K562 (cell line): ENCODE measurements at regions not wholly inside any gene's neighbourhood (a gene's known extent, or its start where the extent isn't known, plus 50 kb on each side); places are given as distances from the start of the nearest gene placed in this dataset.

ENCODE experiments used
- ATAC-seq: fragments of 200-7000 bp; cut with Tn5 transposase; 3 replicates; pipeline ENCODE4 v1.9.1; 2020; ENCODE audit warnings: moderate library complexity
- BruUV-seq: library from RNA; stranded (reverse); fragments of 400-500 nt; replicated peaks from 2 replicates; lab custom pipeline; 2021; lab: Mats Ljungman, UMichigan
- CTCF ChIA-PET: fragments of 300-600 bp; formaldehyde crosslinking; extraction: SDS; loops from one replicate; lab custom pipeline; 2021; ENCODE audit warnings: low intra/inter-chr PET ratio; lab: Yijun Ruan, JAX
- POLR2A ChIA-PET: fragments of 300-600, 350-650 bp; sonication (Branson Sonifier 250); formaldehyde crosslinking; extraction: SDS; loops from one replicate; lab custom pipeline; 2021; ENCODE audit warnings: antibody characterized with exemption, inconsistent platforms; lab: Yijun Ruan, JAX
- DNase-seq, 4 experiments: peaks; one replicate each; pipeline versions ENCODE4 v3.0.0 to v3.0.0-alpha.2; 2011 to 2018; ENCODE audit warnings: low spot score in 3 of 4, mixed read lengths in 3 of 4; ENCODE audit errors: extremely low read depth in 1 of 4
- FAIRE-seq: peaks from 2 replicates; lab custom pipeline; 2011; peaks lifted over from hg19 to GRCh38; lab: Jason Lieb, UNC
- H2AFZ ChIP-seq: 2 replicates; pipeline ENCODE4 v1.6.0; 2011; ENCODE audit warnings: low read depth, low read length, control low read depth, inconsistent platforms
- H3K27ac ChIP-seq: fragments of 200-600 bp; 3 replicates; pipeline ENCODE4 v1.8.0; 2011; ENCODE audit warnings: low read depth, mild to moderate bottlenecking, control low read depth, inconsistent platforms, low read length, moderate library complexity, mixed read lengths; ENCODE audit errors: extremely low read depth
- H3K27me3 ChIP-seq, 2 experiments: fragments of 300-600 bp in 1 of 2; 2 replicates in 1 of 2; 3 replicates in 1 of 2; pipeline versions ENCODE4 v1.6.0 to v1.8.0; 2011; ENCODE audit warnings: inconsistent platforms in 2 of 2, low read length in 2 of 2, mild to moderate bottlenecking in 1 of 2, mixed read lengths in 1 of 2, moderate library complexity in 1 of 2; ENCODE audit not compliant: control insufficient read depth in 2 of 2, insufficient read depth in 2 of 2
- H3K36me3 ChIP-seq: fragments of 300-600 bp; 3 replicates; pipeline ENCODE4 v1.8.0; 2011; ENCODE audit warnings: mild to moderate bottlenecking, low read length, inconsistent platforms; ENCODE audit not compliant: control insufficient read depth, insufficient read depth
- H3K4me1 ChIP-seq, 2 experiments: fragments of 200-600 bp in 1 of 2; replicated peaks in 1 of 2; 2 replicates in 1 of 2; 3 replicates in 1 of 2; pipeline versions ENCODE4 v1.5.1 to v1.8.0; 2011; ENCODE audit warnings: inconsistent platforms in 2 of 2, low read length in 2 of 2, mild to moderate bottlenecking in 1 of 2, mixed read lengths in 1 of 2, moderate library complexity in 1 of 2; ENCODE audit not compliant: control insufficient read depth in 2 of 2, insufficient read depth in 2 of 2
- H3K4me2 ChIP-seq: 2 replicates; pipeline ENCODE4 v1.6.1; 2011; ENCODE audit warnings: low read length, control low read depth, inconsistent platforms, mixed read lengths; ENCODE audit not compliant: insufficient read depth
- H3K4me3 ChIP-seq: fragments of 200-600 bp; sonication (generic), shearing (Covaris generic); 2 replicates; pipeline ENCODE4 v1.5.1; 2016; ENCODE audit warnings: control low read depth, inconsistent platforms
- H3K79me2 ChIP-seq: fragments of 200-600 bp; 3 replicates; pipeline ENCODE4 v1.8.0; 2011; ENCODE audit warnings: low read length, inconsistent platforms; ENCODE audit not compliant: control insufficient read depth, insufficient read depth
- H3K9ac ChIP-seq, 2 experiments: 2 replicates each; pipeline versions ENCODE4 v1.6.0 to v1.6.1; 2011; ENCODE audit warnings: low read depth in 2 of 2, low read length in 2 of 2, control low read depth in 1 of 2, inconsistent platforms in 1 of 2, mild to moderate bottlenecking in 1 of 2, mixed read lengths in 1 of 2; ENCODE audit not compliant: insufficient read depth in 1 of 2
- H3K9me1 ChIP-seq: one replicate; pipeline ENCODE4 v1.6.0; 2011; ENCODE audit warnings: inconsistent platforms, mild to moderate bottlenecking, low read length, moderate library complexity; ENCODE audit not compliant: control insufficient read depth, insufficient read depth
- H3K9me3 ChIP-seq: replicated peaks from 2 replicates; pipeline ENCODE4 v1.5.1; 2011; ENCODE audit warnings: low read depth, low read length, inconsistent platforms; ENCODE audit not compliant: control insufficient read depth, insufficient read depth
- H4K20me1 ChIP-seq: replicated peaks from 2 replicates; pipeline ENCODE4 v1.6.1; 2011; ENCODE audit warnings: low read length, inconsistent platforms, mixed read lengths; ENCODE audit not compliant: control insufficient read depth, insufficient read depth
- E2F3 ChIP-seq: fragments of 250-450 bp; sonication (Bioruptor Pico); IDR thresholded peaks from 2 replicates; pipeline ENCODE4 v1.4.0; 2020; ENCODE audit warnings: mild to moderate bottlenecking
- RBM15 ChIP-seq: fragments of 200-400 bp; formaldehyde crosslinking; IDR thresholded peaks from 2 replicates; pipeline ENCODE4 v1.6.1; 2018; ENCODE audit warnings: mild to moderate bottlenecking, low read length, moderate library complexity; ENCODE audit not compliant: insufficient read depth
- TRIM24 ChIP-seq, 2 experiments: fragments of 450-650 bp; IDR thresholded peaks; 2 replicates each; pipeline ENCODE4 v1.6.1; 2016
- ZBTB12 ChIP-seq: fragments of 250-450 bp; sonication (Bioruptor Pico); IDR thresholded peaks from 2 replicates; pipeline ENCODE4 v1.4.0; 2020
- ZNF586 ChIP-seq: fragments of 450-650 bp; formaldehyde crosslinking; conservative IDR thresholded peaks from 2 replicates; pipeline ENCODE4 v1.4.0; 2020; ENCODE audit warnings: mild to moderate bottlenecking, moderate library complexity
- WGBS: fragments of 100-300 bp; shearing (Covaris generic); methylation state at CpG from one replicate; pipeline ENCODE4 v1.1.6; 2016; ENCODE audit warnings: low coverage, mixed read lengths; ENCODE audit not compliant: insufficient coverage; ENCODE audit errors: missing lambda C conversion rate; 5-methylcytosine and 5-hydroxymethylcytosine counted together
- in situ Hi-C: fragments of 300-500 bp; cut with MboI; formaldehyde crosslinking; loops from 4 replicates; pipeline ENCODE4 v1.15.0; 2018; ENCODE audit warnings: inconsistent platforms, mixed read lengths
- intact Hi-C: fragments of 100-400 bp; cut with micrococcal nuclease; formaldehyde crosslinking; loops from 2 replicates; pipeline ENCODE4 v1.14.2; 2022
- TF ChIP-seq, protein P1 (sequence below), 2 experiments: IDR thresholded peaks; 2 replicates each; pipeline ENCODE4 v1.6.1; 2012; ENCODE audit warnings: improper control_type of control experiment in 2 of 2, low read depth in 2 of 2, low read length in 2 of 2, borderline replicate concordance in 1 of 2
- TF ChIP-seq, protein P2 (sequence below): sonication (generic); formaldehyde crosslinking; IDR thresholded peaks from 2 replicates; pipeline ENCODE4 v1.8.0; 2022; ENCODE audit warnings: mild to moderate bottlenecking, low read depth, missing genetic modification reagents
- TF ChIP-seq, protein P3 (sequence below): fragments of 250-450 bp; sonication (Bioruptor Pico); IDR thresholded peaks from 2 replicates; pipeline ENCODE4 v1.8.0; 2021; ENCODE audit warnings: moderate library complexity, mild to moderate bottlenecking, inconsistent platforms
- TF ChIP-seq, protein P4 (sequence below): sonication (generic); formaldehyde crosslinking; IDR thresholded peaks from 2 replicates; pipeline ENCODE4 v1.8.0; 2022; ENCODE audit warnings: mild to moderate bottlenecking, missing genetic modification reagents, borderline replicate concordance
- TF ChIP-seq, protein P5 (sequence below): fragments of 450-650 bp; IDR thresholded peaks from 2 replicates; pipeline ENCODE4 v1.6.1; 2016; ENCODE audit warnings: antibody characterized with exemption

DNA sequence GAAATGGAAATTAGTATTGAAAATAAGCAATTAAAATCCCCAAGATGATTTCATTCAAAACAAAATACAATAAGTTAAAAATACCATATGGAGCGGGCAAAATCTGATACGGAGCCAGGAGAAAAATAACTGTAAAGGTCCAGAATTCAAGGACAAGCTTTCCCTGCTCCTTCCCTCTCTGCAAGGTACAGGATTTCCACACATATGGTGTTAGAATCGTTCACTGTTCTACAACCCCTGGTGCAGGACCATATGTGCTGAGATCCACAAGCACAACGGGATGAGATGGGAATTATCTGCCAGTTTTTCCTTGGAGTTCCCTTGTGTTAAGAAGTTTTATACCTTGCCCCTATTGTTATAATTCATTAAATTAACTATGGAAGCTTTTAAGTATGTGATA is 94.7 kb upstream of the DMAC1 start (continued):
- TF ChIP-seq, protein P1, sequence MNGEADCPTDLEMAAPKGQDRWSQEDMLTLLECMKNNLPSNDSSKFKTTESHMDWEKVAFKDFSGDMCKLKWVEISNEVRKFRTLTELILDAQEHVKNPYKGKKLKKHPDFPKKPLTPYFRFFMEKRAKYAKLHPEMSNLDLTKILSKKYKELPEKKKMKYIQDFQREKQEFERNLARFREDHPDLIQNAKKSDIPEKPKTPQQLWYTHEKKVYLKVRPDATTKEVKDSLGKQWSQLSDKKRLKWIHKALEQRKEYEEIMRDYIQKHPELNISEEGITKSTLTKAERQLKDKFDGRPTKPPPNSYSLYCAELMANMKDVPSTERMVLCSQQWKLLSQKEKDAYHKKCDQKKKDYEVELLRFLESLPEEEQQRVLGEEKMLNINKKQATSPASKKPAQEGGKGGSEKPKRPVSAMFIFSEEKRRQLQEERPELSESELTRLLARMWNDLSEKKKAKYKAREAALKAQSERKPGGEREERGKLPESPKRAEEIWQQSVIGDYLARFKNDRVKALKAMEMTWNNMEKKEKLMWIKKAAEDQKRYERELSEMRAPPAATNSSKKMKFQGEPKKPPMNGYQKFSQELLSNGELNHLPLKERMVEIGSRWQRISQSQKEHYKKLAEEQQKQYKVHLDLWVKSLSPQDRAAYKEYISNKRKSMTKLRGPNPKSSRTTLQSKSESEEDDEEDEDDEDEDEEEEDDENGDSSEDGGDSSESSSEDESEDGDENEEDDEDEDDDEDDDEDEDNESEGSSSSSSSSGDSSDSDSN (IDR thresholded peaks at IDR 0.05; ENCODE audit: borderline replicate concordance in 1 of 2, low read depth in 2 of 2, low read length in 2 of 2) = no peak

- H4K20me1 ChIP-seq = no peaks in the 10 kb centered on the region
- CTCF ChIA-PET = no interaction called here
- no peaks in the 10 kb centered on the region for H3K36me3 ChIP-seq
- 2% methylated on average over 5 of the region's 5 CpGs for WGBS
- ATAC-seq (no peak), DNase-seq (no peak), FAIRE-seq (no peak)
- no peaks in the 10 kb centered on the region for H3K9me1 ChIP-seq
- no peaks in the 10 kb centered on the region for H3K4me1 ChIP-seq
- POLR2A ChIA-PET = interaction anchor here (1.5 kb wide), 1 partner anchor 20 kb away, joined by 4 read pairs; no protein-coding TSS in a partner anchor
- no peak overlapping the region for H3K9ac ChIP-seq
- no peak overlapping the region for H3K4me2 ChIP-seq
- H3K27ac ChIP-seq = no peak overlapping the region
- no peaks in the 10 kb centered on the region for H3K9me3 ChIP-seq
- no peaks in the 10 kb centered on the region for H3K79me2 ChIP-seq
- intact Hi-C loops (no loop called here), in situ Hi-C loops (no loop called here)
- BruUV-seq = no TSS peak
- H3K4me3 ChIP-seq = no peak overlapping the region
- no peak overlapping the region for H2AFZ ChIP-seq
- H3K27me3 ChIP-seq = no peaks in the 10 kb centered on the region
- TF ChIP-seq, protein P2, sequence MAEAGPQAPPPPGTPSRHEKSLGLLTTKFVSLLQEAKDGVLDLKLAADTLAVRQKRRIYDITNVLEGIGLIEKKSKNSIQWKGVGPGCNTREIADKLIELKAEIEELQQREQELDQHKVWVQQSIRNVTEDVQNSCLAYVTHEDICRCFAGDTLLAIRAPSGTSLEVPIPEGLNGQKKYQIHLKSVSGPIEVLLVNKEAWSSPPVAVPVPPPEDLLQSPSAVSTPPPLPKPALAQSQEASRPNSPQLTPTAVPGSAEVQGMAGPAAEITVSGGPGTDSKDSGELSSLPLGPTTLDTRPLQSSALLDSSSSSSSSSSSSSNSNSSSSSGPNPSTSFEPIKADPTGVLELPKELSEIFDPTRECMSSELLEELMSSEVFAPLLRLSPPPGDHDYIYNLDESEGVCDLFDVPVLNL (CRISPR knock-in tag) = no peak
- no peak for TF ChIP-seq RBM15
- TF ChIP-seq E2F3 = no peak
- no peak for TF ChIP-seq ZNF586 (CRISPR knock-in tag)
- no peak for TF ChIP-seq ZBTB12 (CRISPR knock-in tag)
- TF ChIP-seq, protein P3, sequence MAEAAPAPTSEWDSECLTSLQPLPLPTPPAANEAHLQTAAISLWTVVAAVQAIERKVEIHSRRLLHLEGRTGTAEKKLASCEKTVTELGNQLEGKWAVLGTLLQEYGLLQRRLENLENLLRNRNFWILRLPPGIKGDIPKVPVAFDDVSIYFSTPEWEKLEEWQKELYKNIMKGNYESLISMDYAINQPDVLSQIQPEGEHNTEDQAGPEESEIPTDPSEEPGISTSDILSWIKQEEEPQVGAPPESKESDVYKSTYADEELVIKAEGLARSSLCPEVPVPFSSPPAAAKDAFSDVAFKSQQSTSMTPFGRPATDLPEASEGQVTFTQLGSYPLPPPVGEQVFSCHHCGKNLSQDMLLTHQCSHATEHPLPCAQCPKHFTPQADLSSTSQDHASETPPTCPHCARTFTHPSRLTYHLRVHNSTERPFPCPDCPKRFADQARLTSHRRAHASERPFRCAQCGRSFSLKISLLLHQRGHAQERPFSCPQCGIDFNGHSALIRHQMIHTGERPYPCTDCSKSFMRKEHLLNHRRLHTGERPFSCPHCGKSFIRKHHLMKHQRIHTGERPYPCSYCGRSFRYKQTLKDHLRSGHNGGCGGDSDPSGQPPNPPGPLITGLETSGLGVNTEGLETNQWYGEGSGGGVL (CRISPR knock-in tag) = no peak
- TF ChIP-seq TRIM24 (IDR thresholded peaks at IDR 0.05) = no peak
- TF ChIP-seq, protein P4, sequence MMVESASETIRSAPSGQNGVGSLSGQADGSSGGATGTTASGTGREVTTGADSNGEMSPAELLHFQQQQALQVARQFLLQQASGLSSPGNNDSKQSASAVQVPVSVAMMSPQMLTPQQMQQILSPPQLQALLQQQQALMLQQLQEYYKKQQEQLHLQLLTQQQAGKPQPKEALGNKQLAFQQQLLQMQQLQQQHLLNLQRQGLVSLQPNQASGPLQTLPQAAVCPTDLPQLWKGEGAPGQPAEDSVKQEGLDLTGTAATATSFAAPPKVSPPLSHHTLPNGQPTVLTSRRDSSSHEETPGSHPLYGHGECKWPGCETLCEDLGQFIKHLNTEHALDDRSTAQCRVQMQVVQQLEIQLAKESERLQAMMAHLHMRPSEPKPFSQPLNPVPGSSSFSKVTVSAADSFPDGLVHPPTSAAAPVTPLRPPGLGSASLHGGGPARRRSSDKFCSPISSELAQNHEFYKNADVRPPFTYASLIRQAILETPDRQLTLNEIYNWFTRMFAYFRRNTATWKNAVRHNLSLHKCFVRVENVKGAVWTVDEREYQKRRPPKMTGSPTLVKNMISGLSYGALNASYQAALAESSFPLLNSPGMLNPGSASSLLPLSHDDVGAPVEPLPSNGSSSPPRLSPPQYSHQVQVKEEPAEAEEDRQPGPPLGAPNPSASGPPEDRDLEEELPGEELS = no peak
- TF ChIP-seq, protein P5, sequence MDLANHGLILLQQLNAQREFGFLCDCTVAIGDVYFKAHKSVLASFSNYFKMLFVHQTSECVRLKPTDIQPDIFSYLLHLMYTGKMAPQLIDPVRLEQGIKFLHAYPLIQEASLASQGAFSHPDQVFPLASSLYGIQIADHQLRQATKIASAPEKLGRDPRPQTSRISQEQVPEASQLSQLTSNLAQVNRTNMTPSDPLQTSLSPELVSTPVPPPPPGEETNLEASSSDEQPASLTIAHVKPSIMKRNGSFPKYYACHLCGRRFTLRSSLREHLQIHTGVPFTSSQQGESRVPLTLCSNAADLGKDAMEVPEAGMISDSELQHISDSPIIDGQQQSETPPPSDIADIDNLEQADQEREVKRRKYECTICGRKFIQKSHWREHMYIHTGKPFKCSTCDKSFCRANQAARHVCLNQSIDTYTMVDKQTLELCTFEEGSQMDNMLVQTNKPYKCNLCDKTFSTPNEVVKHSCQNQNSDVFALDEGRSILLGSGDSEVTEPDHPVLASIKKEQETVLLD = no peak
Observed at GRCh38 chr9:7892975-7893374, 93.4 kb upstream of the DMAC1 start.
